ENCODE measurements at regions not wholly inside any gene's neighbourhood (a gene's known extent, or its start where the extent isn't known, plus 50 kb on each side); places are given as distances from the start of the nearest gene placed in this dataset.

DNA sequence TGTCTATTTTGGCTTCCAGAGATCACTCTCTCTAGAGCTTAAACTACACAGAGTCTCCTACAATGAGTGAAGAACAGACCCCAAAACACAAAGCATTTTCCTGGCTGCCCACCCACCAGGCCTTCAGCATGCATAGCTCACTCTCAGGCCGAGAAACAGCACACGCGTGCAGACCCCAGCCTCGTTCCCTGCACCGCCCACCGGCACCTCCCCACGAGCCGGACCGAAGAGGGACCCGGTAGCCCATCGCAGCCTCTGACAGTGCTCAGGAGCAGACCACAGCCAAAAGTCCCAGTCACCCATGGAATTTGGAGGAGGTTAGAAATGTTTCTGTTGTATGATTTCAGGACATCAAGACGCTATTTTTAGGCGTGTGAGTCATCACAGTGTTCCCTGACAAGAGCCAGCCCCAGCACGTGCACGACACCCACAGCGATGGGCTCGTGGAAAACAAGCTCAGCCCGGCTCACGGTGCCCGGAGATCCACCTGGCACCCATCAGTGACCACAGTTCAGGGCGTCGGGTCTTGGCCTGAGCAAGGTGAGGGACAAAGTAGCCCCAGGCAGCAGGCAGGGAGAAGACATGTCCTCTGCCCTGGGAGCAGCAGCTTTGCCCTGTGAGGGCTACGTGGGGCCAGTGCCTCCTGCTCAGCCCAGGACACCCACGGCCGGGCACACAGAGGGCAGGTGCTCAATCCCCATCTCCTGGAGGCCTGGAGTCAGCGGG lies 50.1 kb upstream of the SPACA7 start:
- 75 to 78% methylated on average over 26 of the region's 26 CpGs for WGBS, 2 donors
- peak in 1 of 3 donors; percentile 15 for DNase-seq
- peaks cover 0 to 71% (median 22%) of the 10 kb centered on the region in 3 donors for H3K27me3 ChIP-seq (ENCODE audit: control insufficient read depth in 3 of 3, insufficient read depth in 3 of 3, low read length in 2 of 3)

More for the DNA sequence above, 50.1 kb upstream of the SPACA7 start:
- Histone ChIP-seq H3K36me3 (ENCODE audit: control insufficient read depth in 4 of 4, insufficient read depth in 4 of 4, low read length in 4 of 4) (no peaks in the 10 kb centered on the region), H3K27ac (ENCODE audit: low read depth in 1 of 2, low read length in 1 of 2) (no peak overlapping the region), H3K4me3 (no peak overlapping the region), H3K9ac (ENCODE audit: insufficient read depth in 1 of 2, low read length in 2 of 2) (no peak overlapping the region), H3K9me3 (ENCODE audit: control insufficient read depth in 4 of 4, insufficient read depth in 3 of 4, low read length in 3 of 4) (peaks cover 0 to 2% (median 0%) of the 10 kb centered on the region in 4 donors), H3K4me1 (ENCODE audit: control insufficient read depth in 5 of 5, insufficient read depth in 5 of 5, low read length in 5 of 5) (peaks cover 0 to 7% (median 0%) of the 10 kb centered on the region in 5 donors)
- TF ChIP-seq, protein P1, sequence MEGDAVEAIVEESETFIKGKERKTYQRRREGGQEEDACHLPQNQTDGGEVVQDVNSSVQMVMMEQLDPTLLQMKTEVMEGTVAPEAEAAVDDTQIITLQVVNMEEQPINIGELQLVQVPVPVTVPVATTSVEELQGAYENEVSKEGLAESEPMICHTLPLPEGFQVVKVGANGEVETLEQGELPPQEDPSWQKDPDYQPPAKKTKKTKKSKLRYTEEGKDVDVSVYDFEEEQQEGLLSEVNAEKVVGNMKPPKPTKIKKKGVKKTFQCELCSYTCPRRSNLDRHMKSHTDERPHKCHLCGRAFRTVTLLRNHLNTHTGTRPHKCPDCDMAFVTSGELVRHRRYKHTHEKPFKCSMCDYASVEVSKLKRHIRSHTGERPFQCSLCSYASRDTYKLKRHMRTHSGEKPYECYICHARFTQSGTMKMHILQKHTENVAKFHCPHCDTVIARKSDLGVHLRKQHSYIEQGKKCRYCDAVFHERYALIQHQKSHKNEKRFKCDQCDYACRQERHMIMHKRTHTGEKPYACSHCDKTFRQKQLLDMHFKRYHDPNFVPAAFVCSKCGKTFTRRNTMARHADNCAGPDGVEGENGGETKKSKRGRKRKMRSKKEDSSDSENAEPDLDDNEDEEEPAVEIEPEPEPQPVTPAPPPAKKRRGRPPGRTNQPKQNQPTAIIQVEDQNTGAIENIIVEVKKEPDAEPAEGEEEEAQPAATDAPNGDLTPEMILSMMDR (IDR thresholded peaks at IDR 0.05; ENCODE audit: control extremely low read depth, extremely low read depth), result no peak
- no peak for ATAC-seq (ENCODE audit: insufficient read depth, low FRiP score)

Data from lung (tissue), 11 donors.